ENCODE measurements at regions not wholly inside any gene's neighbourhood (a gene's known extent, or its start where the extent isn't known, plus 50 kb on each side); places are given as distances from the start of the nearest gene placed in this dataset.

- FAIRE-seq (no peak), DNase-seq (ENCODE audit: low read depth, low spot score) (no peak)
- Histone ChIP-seq H3K36me3 (ENCODE audit: control insufficient read depth in 2 of 2, extremely low read depth in 1 of 2, insufficient read depth in 2 of 2, low read length in 2 of 2) (no peaks in the 10 kb centered on the region), H3K9me3 (ENCODE audit: control insufficient read depth, low read depth, low read length) (no peaks in the 10 kb centered on the region), H2AFZ (ENCODE audit: control insufficient read depth, low read length) (no peak overlapping the region), H3K4me1 (ENCODE audit: control insufficient read depth, extremely low read depth, insufficient read depth, low read length) (no peaks in the 10 kb centered on the region), H3K4me3 (ENCODE audit: control insufficient read depth in 2 of 3, extremely low read depth in 1 of 3, insufficient read depth in 2 of 3, low read depth in 1 of 3, low read length in 3 of 3) (no peak overlapping the region), H4K20me1 (ENCODE audit: control insufficient read depth, extremely low read depth, insufficient read depth, low read length) (no peaks in the 10 kb centered on the region), H3K4me2 (ENCODE audit: control insufficient read depth, extremely low read depth, insufficient read depth, low read depth, low read length) (no peak overlapping the region), H3K9ac (ENCODE audit: control insufficient read depth, extremely low read depth, insufficient read depth, low read length) (no peak overlapping the region), H3K9me1 (ENCODE audit: control insufficient read depth, extremely low read depth, insufficient read depth, low read length) (no peaks in the 10 kb centered on the region), H3K27ac (ENCODE audit: control insufficient read depth, insufficient read depth, low read length) (no peak overlapping the region), H3K79me2 (ENCODE audit: control insufficient read depth, insufficient read depth, low read length) (no peaks in the 10 kb centered on the region), H3K27me3 (ENCODE audit: control insufficient read depth, extremely low read depth, insufficient read depth, low read length) (no peaks in the 10 kb centered on the region)
- dilution Hi-C loops (cut with MboI; ENCODE audit: extremely low pct_ligation_motif_present, low sequenced_read_pairs) = no loop called here
- TF ChIP-seq EZH2 (IDR thresholded peaks at IDR 0.05; ENCODE audit: low read length) = no peak
- TF ChIP-seq, protein P1, sequence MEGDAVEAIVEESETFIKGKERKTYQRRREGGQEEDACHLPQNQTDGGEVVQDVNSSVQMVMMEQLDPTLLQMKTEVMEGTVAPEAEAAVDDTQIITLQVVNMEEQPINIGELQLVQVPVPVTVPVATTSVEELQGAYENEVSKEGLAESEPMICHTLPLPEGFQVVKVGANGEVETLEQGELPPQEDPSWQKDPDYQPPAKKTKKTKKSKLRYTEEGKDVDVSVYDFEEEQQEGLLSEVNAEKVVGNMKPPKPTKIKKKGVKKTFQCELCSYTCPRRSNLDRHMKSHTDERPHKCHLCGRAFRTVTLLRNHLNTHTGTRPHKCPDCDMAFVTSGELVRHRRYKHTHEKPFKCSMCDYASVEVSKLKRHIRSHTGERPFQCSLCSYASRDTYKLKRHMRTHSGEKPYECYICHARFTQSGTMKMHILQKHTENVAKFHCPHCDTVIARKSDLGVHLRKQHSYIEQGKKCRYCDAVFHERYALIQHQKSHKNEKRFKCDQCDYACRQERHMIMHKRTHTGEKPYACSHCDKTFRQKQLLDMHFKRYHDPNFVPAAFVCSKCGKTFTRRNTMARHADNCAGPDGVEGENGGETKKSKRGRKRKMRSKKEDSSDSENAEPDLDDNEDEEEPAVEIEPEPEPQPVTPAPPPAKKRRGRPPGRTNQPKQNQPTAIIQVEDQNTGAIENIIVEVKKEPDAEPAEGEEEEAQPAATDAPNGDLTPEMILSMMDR (optimal IDR thresholded peaks at IDR 0.05 in 1 of 3, IDR thresholded peaks at IDR 0.05 in 1 of 3, conservative IDR thresholded peaks at IDR 0.05 in 1 of 3; ENCODE audit: extremely low read depth in 1 of 3, insufficient read depth in 2 of 3, low read length in 3 of 3) = no peak
These were observed 456.3 kb downstream of the IRS2 start for GRCh38 chr13:109330123-109330522.

GRCh38 chr13:109329175-109329574, 457.2 kb downstream of the IRS2 start:
- Histone ChIP-seq H3K27ac (ENCODE audit: control insufficient read depth, insufficient read depth, low read length) (no peak overlapping the region), H3K4me3 (ENCODE audit: control insufficient read depth in 2 of 3, extremely low read depth in 1 of 3, insufficient read depth in 2 of 3, low read depth in 1 of 3, low read length in 3 of 3) (no peak overlapping the region), H3K4me2 (ENCODE audit: control insufficient read depth, extremely low read depth, insufficient read depth, low read depth, low read length) (no peak overlapping the region), H3K9me1 (ENCODE audit: control insufficient read depth, extremely low read depth, insufficient read depth, low read length) (no peaks in the 10 kb centered on the region), H3K36me3 (ENCODE audit: control insufficient read depth in 2 of 2, extremely low read depth in 1 of 2, insufficient read depth in 2 of 2, low read length in 2 of 2) (no peaks in the 10 kb centered on the region), H3K27me3 (ENCODE audit: control insufficient read depth, extremely low read depth, insufficient read depth, low read length) (no peaks in the 10 kb centered on the region), H3K9me3 (ENCODE audit: control insufficient read depth, low read depth, low read length) (no peaks in the 10 kb centered on the region), H3K79me2 (ENCODE audit: control insufficient read depth, insufficient read depth, low read length) (no peaks in the 10 kb centered on the region), H3K4me1 (ENCODE audit: control insufficient read depth, extremely low read depth, insufficient read depth, low read length) (no peaks in the 10 kb centered on the region), H3K9ac (ENCODE audit: control insufficient read depth, extremely low read depth, insufficient read depth, low read length) (no peak overlapping the region), H2AFZ (ENCODE audit: control insufficient read depth, low read length) (no peak overlapping the region), H4K20me1 (ENCODE audit: control insufficient read depth, extremely low read depth, insufficient read depth, low read length) (no peaks in the 10 kb centered on the region)
- no peak for TF ChIP-seq EZH2 (IDR thresholded peaks at IDR 0.05; ENCODE audit: low read length)
- dilution Hi-C loops (cut with MboI; ENCODE audit: extremely low pct_ligation_motif_present, low sequenced_read_pairs) = no loop called here
- no peak for FAIRE-seq
- no peak for DNase-seq (ENCODE audit: low read depth, low spot score)

- no peak for DNase-seq (ENCODE audit: low read depth, low spot score)
- TF ChIP-seq, protein P1 (optimal IDR thresholded peaks at IDR 0.05 in 1 of 3, IDR thresholded peaks at IDR 0.05 in 1 of 3, conservative IDR thresholded peaks at IDR 0.05 in 1 of 3; ENCODE audit: extremely low read depth in 1 of 3, insufficient read depth in 2 of 3, low read length in 3 of 3) = no peak
- no peak for TF ChIP-seq EZH2 (IDR thresholded peaks at IDR 0.05; ENCODE audit: low read length)
- no peak overlapping the region for H3K9ac ChIP-seq (ENCODE audit: control insufficient read depth, extremely low read depth, insufficient read depth, low read length)
- H3K4me2 ChIP-seq (ENCODE audit: control insufficient read depth, extremely low read depth, insufficient read depth, low read depth, low read length) = no peak overlapping the region
- no peaks in the 10 kb centered on the region for H4K20me1 ChIP-seq (ENCODE audit: control insufficient read depth, extremely low read depth, insufficient read depth, low read length)
- no peaks in the 10 kb centered on the region for H3K9me3 ChIP-seq (ENCODE audit: control insufficient read depth, low read depth, low read length)
- H3K27ac ChIP-seq (ENCODE audit: control insufficient read depth, insufficient read depth, low read length) = no peak overlapping the region
- no peak overlapping the region for H2AFZ ChIP-seq (ENCODE audit: control insufficient read depth, low read length)
- H3K79me2 ChIP-seq (ENCODE audit: control insufficient read depth, insufficient read depth, low read length) = no peaks in the 10 kb centered on the region
- H3K36me3 ChIP-seq (ENCODE audit: control insufficient read depth in 2 of 2, extremely low read depth in 1 of 2, insufficient read depth in 2 of 2, low read length in 2 of 2) = no peaks in the 10 kb centered on the region
- dilution Hi-C loops (cut with MboI; ENCODE audit: extremely low pct_ligation_motif_present, low sequenced_read_pairs) = no loop called here
- H3K4me1 ChIP-seq (ENCODE audit: control insufficient read depth, extremely low read depth, insufficient read depth, low read length) = no peaks in the 10 kb centered on the region
- FAIRE-seq = no peak
- H3K9me1 ChIP-seq (ENCODE audit: control insufficient read depth, extremely low read depth, insufficient read depth, low read length) = no peaks in the 10 kb centered on the region
- no peaks in the 10 kb centered on the region for H3K27me3 ChIP-seq (ENCODE audit: control insufficient read depth, extremely low read depth, insufficient read depth, low read length)
- H3K4me3 ChIP-seq (ENCODE audit: control insufficient read depth in 2 of 3, extremely low read depth in 1 of 3, insufficient read depth in 2 of 3, low read depth in 1 of 3, low read length in 3 of 3) = no peak overlapping the region
These were observed 459.8 kb downstream of the IRS2 start for GRCh38 chr13:109326601-109327000.
